Astrocyte of the cerebellum (primary cell): ENCODE measurements at regions not wholly inside any gene's neighbourhood (a gene's known extent, or its start where the extent isn't known, plus 50 kb on each side); places are given as distances from the start of the nearest gene placed in this dataset.

ENCODE experiments used
- DNase-seq: peaks from one replicate; pipeline ENCODE4 v3.0.0-alpha.2; 2011; ENCODE audit warnings: low read depth
- H3K4me3 ChIP-seq: 2 replicates; pipeline ENCODE4 v1.5.1; 2011; ENCODE audit warnings: mild to moderate bottlenecking, low read depth, low read length, moderate library complexity
- CTCF ChIP-seq: IDR thresholded peaks from 2 replicates; pipeline ENCODE4 v1.5.1; 2012; ENCODE audit warnings: low read length, low read depth, moderate library complexity, mild to moderate bottlenecking; ENCODE audit errors: missing control alignments
- in situ Hi-C: cut with HindIII; loops from 2 replicates; pipeline ENCODE4 v1.10.0; 2017; ENCODE audit warnings: low sequenced_read_pairs

- no peak overlapping the region for H3K4me3 ChIP-seq
- DNase-seq, result no peak
- no peak for TF ChIP-seq CTCF
- in situ Hi-C loops, result no loop called here
Measured at GRCh38 chr5:82655078-82655477, 376.9 kb upstream of the RPS23 start.

GRCh38 chr5:82649943-82650342 is 371.8 kb upstream of the RPS23 start:
- in situ Hi-C loops, result loop anchor here (25.0 kb wide), 1 partner anchor 288 kb away; no protein-coding TSS in a partner anchor
- TF ChIP-seq CTCF, result no peak
- no peak overlapping the region for H3K4me3 ChIP-seq

GRCh38 chr5:82644766-82645165 is 366.6 kb upstream of the RPS23 start:
- H3K4me3 ChIP-seq, result no peak overlapping the region
- in situ Hi-C loops, result loop anchor here (25.0 kb wide), 1 partner anchor 282 kb away; no protein-coding TSS in a partner anchor
- no peak for TF ChIP-seq CTCF
- DNase-seq, result no peak

More at GRCh38 chr5:82649943-82650342, 371.8 kb upstream of the RPS23 start:
- DNase-seq, result no peak

- in situ Hi-C loops, result loop anchor here (25.0 kb wide), 1 partner anchor 282 kb away; no protein-coding TSS in a partner anchor
- TF ChIP-seq CTCF, result no peak
- DNase-seq, result no peak
- no peak overlapping the region for H3K4me3 ChIP-seq
Measured at GRCh38 chr5:82644229-82644628, 366.1 kb upstream of the RPS23 start.

- no peak for DNase-seq
- no peak overlapping the region for H3K4me3 ChIP-seq
- no peak for TF ChIP-seq CTCF
- in situ Hi-C loops, result loop anchor here (25.0 kb wide), 1 partner anchor 280 kb away; no protein-coding TSS in a partner anchor
Measured at GRCh38 chr5:82642313-82642712, 364.2 kb upstream of the RPS23 start.

GRCh38 chr5:82641331-82642003 is 363.3 kb upstream of the RPS23 start:
- in situ Hi-C loops, result loop anchor here (25.0 kb wide), 1 partner anchor 279 kb away; no protein-coding TSS in a partner anchor
- no peak overlapping the region for H3K4me3 ChIP-seq
- peak; percentile 61 for TF ChIP-seq CTCF
- DNase-seq, result peak; percentile 86
